HCT116 (cell line): ENCODE measurements at regions not wholly inside any gene's neighbourhood (a gene's known extent, or its start where the extent isn't known, plus 50 kb on each side); places are given as distances from the start of the nearest gene placed in this dataset.

Source experiments
- ATAC-seq: fragments of 200-7000 bp; cut with Tn5 transposase; 2 replicates; pipeline ENCODE4 v1.9.1; 2020; ENCODE audit warnings: mild to moderate bottlenecking, moderate library complexity
- BruUV-seq: library from RNA; stranded (reverse); fragments of 400-500 nt; replicated peaks from 2 replicates; lab custom pipeline; 2021; lab: Mats Ljungman, UMichigan
- CTCF ChIA-PET: fragments of 300-600 bp; sonication (Branson Sonifier 250); formaldehyde crosslinking; loops from one replicate; lab custom pipeline; 2021; ENCODE audit warnings: antibody characterized with exemption; lab: Charles Lee
- POLR2A ChIA-PET: fragments of 300-600, 350-600 bp; sonication (Branson Sonifier 250); formaldehyde crosslinking; loops from one replicate; lab custom pipeline; 2021; ENCODE audit warnings: antibody characterized with exemption; lab: Charles Lee
- RAD21 ChIA-PET, 2 experiments: fragments of 300-600 bp; sonication (Branson Sonifier 250); formaldehyde crosslinking; loops; one replicate each; lab custom pipeline; 2023; ENCODE audit warnings: low total read pairs in 2 of 2; ENCODE audit not compliant: uncharacterized antibody in 2 of 2, unreplicated experiment in 2 of 2, low non-redundant PET in 1 of 2; lab: Charles Lee
- DNase-seq: peaks from one replicate; pipeline ENCODE4 v3.0.0-alpha.2; 2010; ENCODE audit warnings: low read depth, low spot score
- H2AFZ ChIP-seq: fragments of 200-600 bp; shearing (Covaris generic), sonication (generic); 2 replicates; pipeline ENCODE4 v1.6.1; 2017; ENCODE audit warnings: low read depth, mixed run types, mixed read lengths, antibody characterized with exemption, low read length; ENCODE audit not compliant: poor library complexity, severe bottlenecking
- H3K27ac ChIP-seq: 2 replicates; pipeline ENCODE4 v1.5.1; 2012; ENCODE audit warnings: low read depth, low read length
- H3K27me3 ChIP-seq: fragments of 200-600 bp; sonication (generic); 2 replicates; pipeline ENCODE4 v1.6.1; 2016; ENCODE audit warnings: mixed run types, low read length, mixed read lengths; ENCODE audit not compliant: insufficient read depth
- H3K36me3 ChIP-seq, 2 experiments: fragments of 200-500 bp in 1 of 2; fragments of 200-600 bp in 1 of 2; sonication (Bioruptor generic) in 1 of 2; sonication (generic) in 1 of 2; 2 replicates each; pipeline versions ENCODE4 v1.5.1 to v1.6.1; 2014 to 2016; ENCODE audit warnings: low read length in 2 of 2, inconsistent platforms in 1 of 2, mixed read lengths in 1 of 2, mixed run types in 1 of 2; ENCODE audit not compliant: insufficient read depth in 2 of 2, control insufficient read depth in 1 of 2
- H3K4me1 ChIP-seq, 2 experiments: fragments of 200-600 bp in 1 of 2; sonication (generic) in 1 of 2; 2 replicates each; pipeline versions ENCODE4 v1.5.1 to v1.6.1; 2012 to 2017; ENCODE audit warnings: low read length in 2 of 2, inconsistent platforms in 1 of 2, mild to moderate bottlenecking in 1 of 2, mixed read lengths in 1 of 2, mixed run types in 1 of 2, moderate library complexity in 1 of 2; ENCODE audit not compliant: insufficient read depth in 2 of 2, control insufficient read depth in 1 of 2
- H3K4me2 ChIP-seq: fragments of 200-600 bp; sonication (generic); 2 replicates; pipeline ENCODE4 v1.6.1; 2017; ENCODE audit warnings: mixed run types, low read length, mixed read lengths
- H3K4me3 ChIP-seq, 2 experiments: fragments of 200-600 bp in 1 of 2; sonication (generic) in 1 of 2; replicated peaks in 1 of 2; 2 replicates each; pipeline ENCODE4 v1.5.1; 2011 to 2016; ENCODE audit warnings: low read length in 2 of 2, control low read depth in 1 of 2, low read depth in 1 of 2, mild to moderate bottlenecking in 1 of 2, mixed read lengths in 1 of 2, mixed run types in 1 of 2
- H3K79me2 ChIP-seq: fragments of 200-600 bp; sonication (generic); 2 replicates; pipeline ENCODE4 v1.6.1; 2017; ENCODE audit warnings: mild to moderate bottlenecking, mixed run types, low read length, moderate library complexity, mixed read lengths; ENCODE audit not compliant: insufficient read depth
- H3K9ac ChIP-seq: fragments of 200-600 bp; sonication (generic); 2 replicates; pipeline ENCODE4 v1.6.1; 2016; ENCODE audit warnings: low read length, mixed read lengths
- H3K9me2 ChIP-seq: fragments of 200-600 bp; sonication (generic), shearing (Covaris generic); 2 replicates; pipeline ENCODE4 v1.6.1; 2017; ENCODE audit warnings: mixed run types, mild to moderate bottlenecking, moderate library complexity; ENCODE audit not compliant: insufficient read depth
- H3K9me3 ChIP-seq, 2 experiments: fragments of 200-500 bp in 1 of 2; fragments of 200-600 bp in 1 of 2; sonication (Bioruptor generic) in 1 of 2; sonication (generic) in 1 of 2; 2 replicates each; pipeline ENCODE4 v1.6.1; 2014 to 2017; ENCODE audit warnings: low read length in 2 of 2, mixed read lengths in 2 of 2, inconsistent platforms in 1 of 2, low read depth in 1 of 2, mild to moderate bottlenecking in 1 of 2, mixed run types in 1 of 2, moderate library complexity in 1 of 2; ENCODE audit not compliant: control insufficient read depth in 1 of 2, insufficient read depth in 1 of 2
- H4K20me1 ChIP-seq: fragments of 200-600 bp; sonication (generic), shearing (Covaris generic); 2 replicates; pipeline ENCODE4 v1.6.1; 2017; ENCODE audit warnings: mixed run types, mild to moderate bottlenecking, moderate library complexity; ENCODE audit not compliant: insufficient read depth
- CBX3 ChIP-seq: IDR thresholded peaks from 2 replicates; pipeline ENCODE4 v1.6.1; 2012; ENCODE audit warnings: low read depth
- CEBPB ChIP-seq: IDR thresholded peaks from 2 replicates; pipeline ENCODE4 v1.6.1; 2012; ENCODE audit warnings: low read depth
- EGR1 ChIP-seq: IDR thresholded peaks from 2 replicates; pipeline ENCODE4 v1.6.1; 2012; ENCODE audit warnings: low read depth
- ELF1 ChIP-seq: IDR thresholded peaks from 2 replicates; pipeline ENCODE4 v1.6.1; 2012; ENCODE audit warnings: low read depth, borderline replicate concordance
- EZH2 ChIP-seq: fragments of 200-600 bp; sonication (generic); IDR thresholded peaks from 2 replicates; pipeline ENCODE4 v1.6.1; 2017; ENCODE audit warnings: antibody characterized with exemption, mixed run types
- EZH2phosphoT487 ChIP-seq: fragments of 200-600 bp; IDR thresholded peaks from 2 replicates; pipeline ENCODE4 v1.6.1; 2018; ENCODE audit warnings: antibody characterized with exemption, borderline replicate concordance
- JUND ChIP-seq: IDR thresholded peaks from 2 replicates; pipeline ENCODE4 v1.6.1; 2012
- MAX ChIP-seq: IDR thresholded peaks from 2 replicates; pipeline ENCODE4 v1.6.1; 2012
- SIN3A ChIP-seq: IDR thresholded peaks from 2 replicates; pipeline ENCODE4 v1.6.1; 2012; ENCODE audit warnings: low read depth
- SP1 ChIP-seq: IDR thresholded peaks from 2 replicates; pipeline ENCODE4 v1.6.1; 2012; ENCODE audit warnings: low read depth
- SRF ChIP-seq: IDR thresholded peaks from 2 replicates; pipeline ENCODE4 v1.6.1; 2012; ENCODE audit warnings: low read depth
- TCF7L2 ChIP-seq: IDR thresholded peaks from 2 replicates; pipeline ENCODE4 v1.7.0; 2011; ENCODE audit warnings: borderline replicate concordance, inconsistent platforms; ENCODE audit not compliant: insufficient read depth, insufficient read length; ENCODE audit errors: extremely low read depth
- YY1 ChIP-seq: IDR thresholded peaks from 2 replicates; pipeline ENCODE4 v1.6.1; 2011; ENCODE audit warnings: low read length, low read depth, moderate library complexity, mild to moderate bottlenecking; ENCODE audit not compliant: insufficient replicate concordance; ENCODE audit errors: extremely low read depth
- ZFX ChIP-seq: fragments of 450-650 bp; IDR thresholded peaks from 2 replicates; pipeline ENCODE4 v1.6.1; 2017
- intact Hi-C: fragments of 100-400 bp; cut with micrococcal nuclease; formaldehyde crosslinking; loops from 2 replicates; pipeline ENCODE4 v1.10.0; 2022
- TF ChIP-seq, protein P1 (sequence below): IDR thresholded peaks from 2 replicates; pipeline ENCODE4 v1.6.1; 2012; ENCODE audit warnings: low read depth
- TF ChIP-seq, protein P2 (sequence below): IDR thresholded peaks from 2 replicates; pipeline ENCODE4 v1.6.1; 2011; ENCODE audit warnings: mild to moderate bottlenecking, low read length, moderate library complexity; ENCODE audit not compliant: insufficient replicate concordance; ENCODE audit errors: extremely low read depth
- TF ChIP-seq, protein P3 (sequence below): IDR thresholded peaks from 2 replicates; pipeline ENCODE4 v1.6.1; 2012

GRCh38 chr16:54508351-54508750 is 221.8 kb upstream of the IRX3 start:
- BruUV-seq = no TSS peak

More at GRCh38 chr16:54508351-54508750, 221.8 kb upstream of the IRX3 start:
- no peak for TF ChIP-seq MAX
- TF ChIP-seq SIN3A = no peak
- TF ChIP-seq, protein P1, sequence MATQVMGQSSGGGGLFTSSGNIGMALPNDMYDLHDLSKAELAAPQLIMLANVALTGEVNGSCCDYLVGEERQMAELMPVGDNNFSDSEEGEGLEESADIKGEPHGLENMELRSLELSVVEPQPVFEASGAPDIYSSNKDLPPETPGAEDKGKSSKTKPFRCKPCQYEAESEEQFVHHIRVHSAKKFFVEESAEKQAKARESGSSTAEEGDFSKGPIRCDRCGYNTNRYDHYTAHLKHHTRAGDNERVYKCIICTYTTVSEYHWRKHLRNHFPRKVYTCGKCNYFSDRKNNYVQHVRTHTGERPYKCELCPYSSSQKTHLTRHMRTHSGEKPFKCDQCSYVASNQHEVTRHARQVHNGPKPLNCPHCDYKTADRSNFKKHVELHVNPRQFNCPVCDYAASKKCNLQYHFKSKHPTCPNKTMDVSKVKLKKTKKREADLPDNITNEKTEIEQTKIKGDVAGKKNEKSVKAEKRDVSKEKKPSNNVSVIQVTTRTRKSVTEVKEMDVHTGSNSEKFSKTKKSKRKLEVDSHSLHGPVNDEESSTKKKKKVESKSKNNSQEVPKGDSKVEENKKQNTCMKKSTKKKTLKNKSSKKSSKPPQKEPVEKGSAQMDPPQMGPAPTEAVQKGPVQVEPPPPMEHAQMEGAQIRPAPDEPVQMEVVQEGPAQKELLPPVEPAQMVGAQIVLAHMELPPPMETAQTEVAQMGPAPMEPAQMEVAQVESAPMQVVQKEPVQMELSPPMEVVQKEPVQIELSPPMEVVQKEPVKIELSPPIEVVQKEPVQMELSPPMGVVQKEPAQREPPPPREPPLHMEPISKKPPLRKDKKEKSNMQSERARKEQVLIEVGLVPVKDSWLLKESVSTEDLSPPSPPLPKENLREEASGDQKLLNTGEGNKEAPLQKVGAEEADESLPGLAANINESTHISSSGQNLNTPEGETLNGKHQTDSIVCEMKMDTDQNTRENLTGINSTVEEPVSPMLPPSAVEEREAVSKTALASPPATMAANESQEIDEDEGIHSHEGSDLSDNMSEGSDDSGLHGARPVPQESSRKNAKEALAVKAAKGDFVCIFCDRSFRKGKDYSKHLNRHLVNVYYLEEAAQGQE = no peak
- TF ChIP-seq JUND = no peak
- TF ChIP-seq, protein P2, sequence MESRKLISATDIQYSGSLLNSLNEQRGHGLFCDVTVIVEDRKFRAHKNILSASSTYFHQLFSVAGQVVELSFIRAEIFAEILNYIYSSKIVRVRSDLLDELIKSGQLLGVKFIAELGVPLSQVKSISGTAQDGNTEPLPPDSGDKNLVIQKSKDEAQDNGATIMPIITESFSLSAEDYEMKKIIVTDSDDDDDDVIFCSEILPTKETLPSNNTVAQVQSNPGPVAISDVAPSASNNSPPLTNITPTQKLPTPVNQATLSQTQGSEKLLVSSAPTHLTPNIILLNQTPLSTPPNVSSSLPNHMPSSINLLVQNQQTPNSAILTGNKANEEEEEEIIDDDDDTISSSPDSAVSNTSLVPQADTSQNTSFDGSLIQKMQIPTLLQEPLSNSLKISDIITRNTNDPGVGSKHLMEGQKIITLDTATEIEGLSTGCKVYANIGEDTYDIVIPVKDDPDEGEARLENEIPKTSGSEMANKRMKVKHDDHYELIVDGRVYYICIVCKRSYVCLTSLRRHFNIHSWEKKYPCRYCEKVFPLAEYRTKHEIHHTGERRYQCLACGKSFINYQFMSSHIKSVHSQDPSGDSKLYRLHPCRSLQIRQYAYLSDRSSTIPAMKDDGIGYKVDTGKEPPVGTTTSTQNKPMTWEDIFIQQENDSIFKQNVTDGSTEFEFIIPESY = no peak
- TF ChIP-seq CEBPB = no peak
- no peak for TF ChIP-seq SP1
- no peak for TF ChIP-seq EZH2phosphoT487
- no peak for TF ChIP-seq ZFX
- TF ChIP-seq ELF1 = no peak
- no peak for TF ChIP-seq SRF
- no peak for TF ChIP-seq CBX3
- no peak for TF ChIP-seq TCF7L2
- no peak for TF ChIP-seq EGR1
- no peak for TF ChIP-seq YY1
- TF ChIP-seq EZH2 = no peak
- TF ChIP-seq, protein P3, sequence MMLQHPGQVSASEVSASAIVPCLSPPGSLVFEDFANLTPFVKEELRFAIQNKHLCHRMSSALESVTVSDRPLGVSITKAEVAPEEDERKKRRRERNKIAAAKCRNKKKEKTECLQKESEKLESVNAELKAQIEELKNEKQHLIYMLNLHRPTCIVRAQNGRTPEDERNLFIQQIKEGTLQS = no peak
- Histone ChIP-seq H3K27ac (no peak overlapping the region), H2AFZ (no peak overlapping the region), H3K9me2 (no peaks in the 10 kb centered on the region), H3K79me2 (no peaks in the 10 kb centered on the region), H3K36me3 (no peaks in the 10 kb centered on the region), H3K27me3 (peaks cover 37% of the 10 kb centered on the region), H3K9ac (no peak overlapping the region), H4K20me1 (no peaks in the 10 kb centered on the region), H3K4me2 (no peak overlapping the region), H3K4me1 (no peaks in the 10 kb centered on the region), H3K4me3 (no peak overlapping the region), H3K9me3 (no peaks in the 10 kb centered on the region)
- POLR2A ChIA-PET = no interaction called here
- intact Hi-C loops = no loop called here
- ATAC-seq (no peak), DNase-seq (no peak)
- RAD21 ChIA-PET = no interaction called here
- CTCF ChIA-PET = no interaction called here
